RCC 7860 (cell line): ENCODE measurements at regions not wholly inside any gene's neighbourhood (a gene's known extent, or its start where the extent isn't known, plus 50 kb on each side); places are given as distances from the start of the nearest gene placed in this dataset.
"Not testable (repeated sequence)": the region's sequence is repeated elsewhere in the genome, so short reads cannot be mapped to it uniquely, and the experiment has no call there.

Source experiments
- DNase-seq: peaks from one replicate; pipeline ENCODE4 v3.0.0-alpha.2; 2015; ENCODE audit warnings: low spot score
- FAIRE-seq: peaks from 2 replicates; lab custom pipeline; 2012; peaks lifted over from hg19 to GRCh38; lab: Jason Lieb, UNC

- DNase-seq (no peak), FAIRE-seq (no peak)
These were observed 1413.2 kb upstream of the MAP3K7 start for GRCh38 chr6:92000112-92000511.

GRCh38 chr6:91994787-91995186, 1407.9 kb upstream of the MAP3K7 start:
- DNase-seq (no peak), FAIRE-seq (no peak)

GRCh38 chr6:91982559-91982958, 1395.7 kb upstream of the MAP3K7 start:
- no peak for FAIRE-seq

DNA sequence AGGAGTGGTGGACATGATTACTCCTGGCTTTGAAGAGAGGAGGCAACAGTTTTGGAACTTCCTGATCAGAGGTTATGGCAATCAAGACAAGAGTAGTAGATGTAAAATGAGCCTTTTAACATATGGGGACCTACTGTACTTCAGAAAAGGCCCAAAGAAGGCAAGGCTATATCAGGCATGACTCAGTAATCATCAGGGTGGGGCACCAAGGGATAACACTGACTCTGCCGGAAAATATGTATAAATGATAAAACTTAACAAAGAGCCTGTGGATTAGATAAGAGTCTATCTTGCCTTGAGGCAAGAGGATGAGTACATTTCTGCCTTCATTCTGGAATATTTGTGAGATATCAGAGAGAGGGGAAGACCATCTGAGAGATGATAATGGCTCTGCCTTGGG, 1389.9 kb upstream of the MAP3K7 start:
- no peak for DNase-seq
- FAIRE-seq, result no peak

More at GRCh38 chr6:91982559-91982958, 1395.7 kb upstream of the MAP3K7 start:
- DNase-seq, result no peak

- FAIRE-seq, result no peak
These were observed 1383.8 kb upstream of the MAP3K7 start for GRCh38 chr6:91970700-91971099.

GRCh38 chr6:91965872-91966271, 1379.0 kb upstream of the MAP3K7 start:
- no peak for FAIRE-seq
- no peak for DNase-seq

More at GRCh38 chr6:91970700-91971099, 1383.8 kb upstream of the MAP3K7 start:
- no peak for DNase-seq

- FAIRE-seq (no peak), DNase-seq (no peak)
These were observed 1374.8 kb upstream of the MAP3K7 start for GRCh38 chr6:91961671-91962070.

DNA sequence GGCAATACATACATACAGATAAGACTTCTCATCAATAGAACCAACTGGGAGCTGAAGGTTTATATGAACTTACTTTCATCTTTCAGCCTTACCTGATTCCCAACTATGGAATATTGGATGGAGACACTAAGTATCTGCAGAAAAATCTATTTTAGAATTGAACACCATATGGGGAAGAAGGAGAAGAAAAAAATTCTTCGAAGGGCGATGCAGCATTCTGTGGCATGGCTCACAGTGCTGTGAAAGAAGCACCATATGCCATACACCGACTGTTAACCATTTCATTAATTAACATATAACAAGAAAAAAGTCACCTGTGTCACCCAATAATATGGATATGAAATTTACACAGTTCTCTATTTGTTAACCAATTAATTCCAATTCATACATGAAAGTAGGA, 1374.4 kb upstream of the MAP3K7 start:
- DNase-seq, result no peak
- FAIRE-seq, result no peak

DNA sequence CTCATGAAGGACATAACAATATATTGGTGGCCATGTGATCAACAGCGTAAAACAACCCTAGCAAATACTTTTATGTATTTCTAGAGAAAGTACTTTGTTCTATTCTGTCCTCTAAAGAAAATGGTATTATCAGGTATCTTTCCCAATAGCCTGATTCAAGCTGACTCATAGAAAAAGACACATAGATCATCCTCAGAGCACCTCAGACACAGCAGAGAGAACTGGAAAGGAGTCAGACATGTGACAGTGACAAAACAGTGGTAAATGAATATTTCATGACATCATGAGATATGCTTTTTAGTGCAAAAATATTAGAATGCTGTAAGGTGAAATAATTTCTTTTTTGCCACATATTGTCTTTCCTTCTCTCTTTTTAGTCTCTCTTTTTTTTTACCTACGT, 1355.0 kb upstream of the MAP3K7 start:
- DNase-seq (no peak), FAIRE-seq (no peak)

DNA sequence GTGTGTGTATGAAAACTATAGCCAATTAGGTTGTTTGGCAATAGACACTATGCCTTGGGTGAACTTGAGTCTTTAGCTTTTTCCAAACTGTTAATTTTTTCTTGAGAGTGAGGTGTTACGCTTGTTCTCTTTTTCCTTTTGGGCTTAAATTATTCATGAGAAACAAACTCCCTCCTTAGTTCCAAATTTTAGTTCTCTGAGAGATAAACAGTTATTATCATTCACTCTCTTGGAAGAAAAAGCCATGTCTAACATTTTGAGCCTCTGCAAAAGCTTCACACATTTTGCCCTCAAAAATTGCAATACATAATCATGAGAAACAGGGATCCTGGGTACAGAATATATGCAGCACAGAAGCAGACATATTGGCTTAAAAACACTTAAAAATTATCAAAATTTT, 1353.9 kb upstream of the MAP3K7 start:
- no peak for DNase-seq
- no peak for FAIRE-seq

DNA sequence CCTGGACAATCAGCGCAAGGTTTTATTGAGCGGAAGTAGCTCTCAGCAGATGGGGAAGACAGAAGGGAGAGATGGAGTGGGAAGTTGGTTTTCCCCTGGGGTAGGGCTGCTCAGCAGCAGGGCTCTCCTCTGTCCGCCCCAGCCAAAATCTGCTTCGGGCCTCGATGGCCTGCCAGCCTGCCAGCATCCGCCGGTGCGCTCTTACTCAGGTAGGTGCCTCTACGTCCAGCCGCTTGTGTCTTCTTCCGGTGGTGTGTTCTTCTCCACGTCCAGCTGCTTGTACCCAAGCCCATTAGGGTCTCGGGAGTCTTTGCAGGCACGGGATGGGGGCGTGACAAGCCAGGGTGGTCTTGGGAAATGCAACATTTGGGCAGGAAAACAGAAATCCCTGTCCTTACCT, 1340.0 kb upstream of the MAP3K7 start:
- no peak for DNase-seq
- no peak for FAIRE-seq

DNA sequence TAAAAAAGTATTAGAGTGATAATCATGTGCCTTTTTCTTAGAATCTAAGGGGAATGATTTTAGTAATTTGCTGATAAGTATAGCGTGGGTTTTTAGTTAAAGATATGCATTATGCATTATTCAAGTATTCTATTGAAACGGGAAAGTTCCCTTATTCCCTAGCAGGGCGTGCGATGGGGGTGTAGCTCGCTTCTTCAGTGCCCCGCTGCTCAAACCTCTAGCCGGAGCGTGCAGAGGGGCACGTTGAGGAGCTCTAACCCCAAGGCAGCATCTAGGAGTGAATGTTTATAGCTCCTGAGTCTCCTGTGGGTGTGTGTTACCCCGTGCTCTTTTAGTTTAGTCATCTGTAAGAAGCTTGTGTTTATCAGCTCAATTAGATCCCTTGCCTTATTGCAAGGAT, 1339.5 kb upstream of the MAP3K7 start:
- no peak for DNase-seq
- FAIRE-seq, result no peak

DNA sequence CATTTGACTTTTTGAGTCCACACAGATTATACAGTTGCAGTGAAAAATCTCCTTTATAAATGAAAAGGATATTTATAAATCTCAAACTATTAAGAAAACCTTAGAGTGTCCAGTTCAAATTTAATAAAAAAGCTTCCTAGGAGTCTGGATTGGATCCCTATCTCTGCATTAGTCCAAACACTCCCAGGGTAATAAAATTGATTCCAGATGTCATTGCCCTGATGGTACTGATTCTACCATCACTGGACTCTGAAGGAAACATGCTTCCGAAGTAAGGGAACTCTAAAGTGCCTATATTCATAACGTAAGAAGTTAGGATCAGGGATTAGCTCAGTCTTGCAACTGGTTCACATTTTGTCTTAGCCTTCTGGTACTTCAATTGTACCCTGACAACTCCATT, 1325.1 kb upstream of the MAP3K7 start:
- FAIRE-seq (no peak), DNase-seq (no peak)

DNA sequence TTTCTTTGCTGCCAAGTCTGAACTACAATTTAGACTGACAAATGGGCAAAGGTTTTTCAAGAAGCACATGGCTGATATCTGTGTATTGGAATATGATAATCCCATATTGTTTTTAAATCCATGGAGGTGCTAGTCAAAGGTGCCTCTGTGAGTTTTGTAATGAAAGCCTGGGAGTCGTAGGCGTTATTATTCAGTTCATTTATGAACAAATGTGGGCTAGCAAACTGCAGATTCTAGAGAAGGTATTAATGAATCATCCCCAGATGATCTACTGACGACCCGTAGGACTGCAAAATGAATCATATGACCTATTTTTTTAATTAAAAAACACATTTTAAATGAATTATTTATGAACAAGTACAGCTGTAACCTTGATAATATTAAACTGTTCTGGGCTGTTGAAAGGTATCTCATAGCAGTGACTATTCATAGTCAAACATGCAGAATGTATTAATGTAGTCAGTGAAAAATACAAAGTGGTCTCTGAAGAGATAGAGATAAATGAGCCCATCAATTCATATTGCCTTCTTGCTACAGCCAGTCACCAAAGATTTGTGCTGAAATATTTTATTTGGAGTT, 1317.8 kb upstream of the MAP3K7 start:
- FAIRE-seq (no peak), DNase-seq (no peak)

DNA sequence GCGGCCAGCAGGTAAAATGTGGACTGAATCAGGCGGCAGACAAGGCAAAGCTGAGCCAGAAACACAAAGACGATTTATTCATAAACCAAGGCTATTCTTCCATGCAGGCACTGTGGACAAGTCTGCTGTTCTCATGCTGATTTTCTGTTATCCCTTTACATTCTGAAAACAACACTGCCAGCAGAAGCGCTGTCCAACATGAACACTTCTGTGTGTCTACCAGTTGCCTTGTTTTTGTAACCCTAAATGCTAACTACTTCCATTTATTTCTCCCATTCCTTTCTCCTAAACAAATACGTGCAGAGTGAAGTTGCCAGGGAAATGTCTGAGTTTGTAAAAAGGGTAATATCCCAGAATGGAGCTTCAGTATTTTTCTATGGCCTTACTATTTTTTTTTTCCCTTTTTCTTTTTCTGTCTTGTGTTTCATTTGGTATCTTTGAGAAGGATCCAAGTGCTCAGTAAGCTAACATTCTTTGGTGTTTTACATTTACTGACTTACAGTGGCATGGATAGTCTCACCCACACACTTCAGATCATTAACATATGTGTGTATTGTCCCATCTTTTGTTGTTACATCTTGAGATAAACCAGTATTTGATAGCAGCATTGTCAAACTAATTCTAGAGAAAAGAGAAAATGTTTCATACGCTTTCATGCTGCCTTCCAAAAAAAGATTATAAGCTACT, 1308.9 kb upstream of the MAP3K7 start:
- FAIRE-seq (no peak), DNase-seq (no peak)

GRCh38 chr6:91886183-91886795, 1299.4 kb upstream of the MAP3K7 start:
- DNase-seq, result no peak
- FAIRE-seq, result no peak

DNA sequence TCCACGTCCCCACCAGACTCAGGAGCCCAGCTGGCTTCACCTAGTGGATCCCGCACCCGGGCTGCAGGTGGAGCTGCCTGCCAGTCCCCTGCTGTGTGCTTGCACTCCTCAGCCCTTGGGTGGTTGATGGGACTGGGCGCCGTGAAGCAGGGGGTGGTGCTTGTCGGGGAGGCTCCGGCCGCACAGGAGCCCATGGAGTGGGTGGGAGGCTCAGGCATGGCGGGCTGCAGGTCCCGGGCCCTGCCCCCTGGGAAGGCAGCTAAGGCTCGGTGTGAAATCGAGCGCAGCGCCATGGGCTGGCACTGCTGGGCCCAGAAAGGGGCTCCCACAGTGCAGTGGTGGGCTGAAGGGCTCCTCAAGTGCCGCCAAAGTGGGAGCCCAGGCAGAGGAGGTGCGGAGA, 1294.9 kb upstream of the MAP3K7 start:
- not testable (repeated sequence) for DNase-seq, FAIRE-seq

DNA sequence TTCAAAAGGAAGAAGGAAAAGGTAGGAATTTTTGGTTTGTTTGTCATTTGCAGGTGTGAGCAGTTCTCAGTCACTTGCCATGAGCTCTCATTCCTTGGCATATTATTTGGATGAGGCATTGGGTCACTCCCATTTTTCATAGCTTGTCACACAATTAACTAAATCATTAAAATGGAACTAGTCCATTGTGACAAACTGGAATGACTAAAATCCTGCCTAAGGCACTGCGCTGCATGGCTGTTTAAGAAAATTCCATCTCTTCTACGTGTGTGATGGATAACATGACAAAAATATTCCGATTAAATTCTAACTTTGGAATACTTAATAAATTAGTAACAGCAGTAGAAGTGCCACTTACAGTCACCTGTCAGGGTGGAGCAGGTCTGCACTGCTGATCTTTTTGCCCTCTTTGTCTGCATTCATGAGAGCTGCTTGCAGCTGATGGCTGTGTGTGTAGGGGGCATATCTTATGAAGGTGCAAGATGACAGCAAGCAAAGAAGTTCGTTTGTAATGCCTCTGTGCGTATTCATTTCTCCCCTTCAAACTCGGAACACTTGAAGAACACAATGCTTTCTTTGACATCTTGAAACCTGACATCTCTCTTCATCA, 1292.6 kb upstream of the MAP3K7 start:
- no peak for DNase-seq
- FAIRE-seq, result no peak

GRCh38 chr6:91877994-91878393, 1291.1 kb upstream of the MAP3K7 start:
- no peak for FAIRE-seq

GRCh38 chr6:91874971-91875370, 1288.1 kb upstream of the MAP3K7 start:
- DNase-seq (no peak), FAIRE-seq (no peak)

More at GRCh38 chr6:91877994-91878393, 1291.1 kb upstream of the MAP3K7 start:
- no peak for DNase-seq

DNA sequence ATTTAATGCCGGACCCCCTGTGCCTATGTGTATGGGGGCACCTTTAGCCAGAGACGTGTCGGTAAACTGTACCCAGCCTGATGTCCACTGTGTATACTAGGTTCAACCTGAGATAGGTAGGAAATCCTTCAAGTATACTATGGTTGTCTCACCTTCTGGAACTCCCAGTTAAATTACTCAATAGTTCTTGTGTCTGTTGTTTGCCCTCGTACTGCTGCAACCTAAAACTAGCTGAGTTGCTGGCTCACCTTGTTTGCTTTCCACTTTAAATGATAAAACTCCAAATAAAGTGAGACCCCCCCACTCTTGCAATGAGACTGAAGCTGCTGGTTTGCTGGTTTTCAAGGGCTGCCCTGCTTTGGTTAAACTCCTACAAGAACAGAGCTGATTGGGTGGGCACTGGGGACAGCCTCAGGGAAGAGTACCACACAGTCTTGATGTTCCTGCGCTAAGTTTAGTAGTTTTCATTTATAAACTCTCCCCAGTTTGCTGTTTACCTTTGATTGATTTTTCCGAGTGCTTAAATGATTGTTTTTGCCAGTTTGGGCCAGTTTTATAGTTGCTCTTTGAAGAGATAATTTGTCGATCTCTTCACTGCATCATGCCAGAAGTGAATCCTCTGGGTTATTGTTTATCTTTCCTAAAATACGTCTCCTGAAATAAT, 1281.8 kb upstream of the MAP3K7 start:
- FAIRE-seq (no peak), DNase-seq (no peak)
